A549 (cell line): ENCODE measurements at regions not wholly inside any gene's neighbourhood (a gene's known extent, or its start where the extent isn't known, plus 50 kb on each side); places are given as distances from the start of the nearest gene placed in this dataset.

Experiments
- MAZ ChIP-seq: fragments of 150-350 bp; IDR thresholded peaks from 2 replicates; pipeline ENCODE4 v1.6.1; 2014; ENCODE audit warnings: antibody characterized with exemption, low read depth, low read length, borderline replicate concordance
- NFE2L2 ChIP-seq: fragments of 150-350 bp; conservative IDR thresholded peaks from 2 replicates; pipeline ENCODE4 v1.6.1; 2014; ENCODE audit warnings: low read length
- POLR2A ChIP-seq: IDR thresholded peaks from 2 replicates; pipeline ENCODE4 v1.6.1; 2012; ENCODE audit warnings: mild to moderate bottlenecking, low read length
- POLR2AphosphoS2 ChIP-seq: conservative IDR thresholded peaks from 2 replicates; pipeline ENCODE4 v1.6.1; 2012; ENCODE audit warnings: low read length, improper control_type of control experiment, inconsistent platforms
- ZNF302 ChIP-seq: fragments of 250-450 bp; sonication (Bioruptor Pico); IDR thresholded peaks from 2 replicates; pipeline ENCODE4 v1.9.0; 2021; ENCODE audit warnings: inconsistent platforms, mild to moderate bottlenecking, moderate library complexity
- TF ChIP-seq, protein P1 (sequence below): fragments of 200-600 bp; sonication (generic); IDR thresholded peaks from 2 replicates; pipeline ENCODE4 v1.6.1; 2016; ENCODE audit warnings: antibody characterized with exemption, mild to moderate bottlenecking, moderate library complexity

DNA sequence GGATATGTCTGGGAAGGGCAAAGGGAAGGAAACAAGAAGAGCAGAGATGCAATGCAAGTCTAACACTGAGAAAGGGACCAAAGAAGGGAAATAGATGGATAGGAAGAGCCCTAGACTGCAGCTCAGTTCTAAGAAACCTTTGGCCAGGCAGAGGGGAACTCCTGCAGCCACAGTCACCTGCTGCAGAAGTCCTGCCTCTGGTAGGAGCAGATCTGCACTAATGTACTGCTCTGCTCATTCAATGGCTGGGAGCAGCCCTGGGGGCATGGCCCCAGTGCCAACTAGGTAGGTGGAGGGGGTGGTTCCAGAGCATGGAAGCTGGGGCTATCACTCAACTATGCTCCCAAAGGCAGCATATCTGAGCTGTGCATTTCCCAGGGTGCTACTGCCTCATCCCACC lies 388.9 kb downstream of the PCNX1 start:
- TF ChIP-seq ZNF302 (no peak), POLR2A (no peak), MAZ (no peak), POLR2AphosphoS2 (no peak), NFE2L2 (no peak)
- TF ChIP-seq, protein P1, sequence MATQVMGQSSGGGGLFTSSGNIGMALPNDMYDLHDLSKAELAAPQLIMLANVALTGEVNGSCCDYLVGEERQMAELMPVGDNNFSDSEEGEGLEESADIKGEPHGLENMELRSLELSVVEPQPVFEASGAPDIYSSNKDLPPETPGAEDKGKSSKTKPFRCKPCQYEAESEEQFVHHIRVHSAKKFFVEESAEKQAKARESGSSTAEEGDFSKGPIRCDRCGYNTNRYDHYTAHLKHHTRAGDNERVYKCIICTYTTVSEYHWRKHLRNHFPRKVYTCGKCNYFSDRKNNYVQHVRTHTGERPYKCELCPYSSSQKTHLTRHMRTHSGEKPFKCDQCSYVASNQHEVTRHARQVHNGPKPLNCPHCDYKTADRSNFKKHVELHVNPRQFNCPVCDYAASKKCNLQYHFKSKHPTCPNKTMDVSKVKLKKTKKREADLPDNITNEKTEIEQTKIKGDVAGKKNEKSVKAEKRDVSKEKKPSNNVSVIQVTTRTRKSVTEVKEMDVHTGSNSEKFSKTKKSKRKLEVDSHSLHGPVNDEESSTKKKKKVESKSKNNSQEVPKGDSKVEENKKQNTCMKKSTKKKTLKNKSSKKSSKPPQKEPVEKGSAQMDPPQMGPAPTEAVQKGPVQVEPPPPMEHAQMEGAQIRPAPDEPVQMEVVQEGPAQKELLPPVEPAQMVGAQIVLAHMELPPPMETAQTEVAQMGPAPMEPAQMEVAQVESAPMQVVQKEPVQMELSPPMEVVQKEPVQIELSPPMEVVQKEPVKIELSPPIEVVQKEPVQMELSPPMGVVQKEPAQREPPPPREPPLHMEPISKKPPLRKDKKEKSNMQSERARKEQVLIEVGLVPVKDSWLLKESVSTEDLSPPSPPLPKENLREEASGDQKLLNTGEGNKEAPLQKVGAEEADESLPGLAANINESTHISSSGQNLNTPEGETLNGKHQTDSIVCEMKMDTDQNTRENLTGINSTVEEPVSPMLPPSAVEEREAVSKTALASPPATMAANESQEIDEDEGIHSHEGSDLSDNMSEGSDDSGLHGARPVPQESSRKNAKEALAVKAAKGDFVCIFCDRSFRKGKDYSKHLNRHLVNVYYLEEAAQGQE, result no peak
